WTC11 (cell line): ENCODE measurements at regions not wholly inside any gene's neighbourhood (a gene's known extent, or its start where the extent isn't known, plus 50 kb on each side); places are given as distances from the start of the nearest gene placed in this dataset.

Experiments
- CREB1 ChIP-seq: sonication (generic); formaldehyde crosslinking; IDR thresholded peaks from 2 replicates; pipeline ENCODE4 v1.8.0; 2023; ENCODE audit warnings: mild to moderate bottlenecking, missing genetic modification reagents
- CTCF ChIP-seq: fragments of 200-600 bp; IDR thresholded peaks from 2 replicates; pipeline ENCODE4 v1.8.0; 2022; ENCODE audit warnings: antibody characterized with exemption
- ELF4 ChIP-seq: sonication (generic); formaldehyde crosslinking; IDR thresholded peaks from 2 replicates; pipeline ENCODE4 v1.8.1; 2022; ENCODE audit warnings: low read depth, mild to moderate bottlenecking, moderate library complexity, missing genetic modification reagents
- KAT7 ChIP-seq: sonication (generic); formaldehyde crosslinking; IDR thresholded peaks from 2 replicates; pipeline ENCODE4 v1.8.1; 2023; ENCODE audit warnings: missing genetic modification reagents, mild to moderate bottlenecking, borderline replicate concordance
- MXD4 ChIP-seq: fragments of 250-450 bp; sonication (Bioruptor Pico); IDR thresholded peaks from 2 replicates; pipeline ENCODE4 v1.8.0; 2021; ENCODE audit warnings: mild to moderate bottlenecking, moderate library complexity, borderline replicate concordance
- NFE2L1 ChIP-seq: sonication (generic); formaldehyde crosslinking; IDR thresholded peaks from 2 replicates; pipeline ENCODE4 v1.8.1; 2023; ENCODE audit warnings: missing genetic modification reagents
- TCF7 ChIP-seq: sonication (generic); formaldehyde crosslinking; IDR thresholded peaks from 2 replicates; pipeline ENCODE4 v1.8.0; 2022; ENCODE audit warnings: mild to moderate bottlenecking, low read depth, missing genetic modification reagents, moderate library complexity
- TEAD4 ChIP-seq: sonication (generic); formaldehyde crosslinking; IDR thresholded peaks from 2 replicates; pipeline ENCODE4 v1.8.0; 2022; ENCODE audit warnings: mild to moderate bottlenecking, missing genetic modification reagents
- ZNF416 ChIP-seq: fragments of 250-450 bp; sonication (Bioruptor Pico); IDR thresholded peaks from 2 replicates; pipeline ENCODE4 v1.9.0; 2021; ENCODE audit warnings: mild to moderate bottlenecking, inconsistent platforms
- TF ChIP-seq, protein P1 (sequence below): sonication (generic); formaldehyde crosslinking; IDR thresholded peaks from 2 replicates; pipeline ENCODE4 v1.8.0; 2022; ENCODE audit warnings: mild to moderate bottlenecking, missing genetic modification reagents
- TF ChIP-seq, protein P2 (sequence below): sonication (generic); formaldehyde crosslinking; IDR thresholded peaks from 2 replicates; pipeline ENCODE4 v1.8.1; 2023; ENCODE audit warnings: mild to moderate bottlenecking, moderate library complexity, missing genetic modification reagents
- TF ChIP-seq, protein P3 (sequence below): sonication (generic); formaldehyde crosslinking; IDR thresholded peaks from 2 replicates; pipeline ENCODE4 v1.8.0; 2023; ENCODE audit warnings: missing genetic modification reagents, mild to moderate bottlenecking, borderline replicate concordance
- TF ChIP-seq, protein P4 (sequence below): sonication (generic); formaldehyde crosslinking; IDR thresholded peaks from 2 replicates; pipeline ENCODE4 v1.8.1; 2023; ENCODE audit warnings: mild to moderate bottlenecking, missing genetic modification reagents

GRCh38 chr2:83862600-83862999 lies 596.5 kb downstream of the SUCLG1 start:
- TF ChIP-seq CTCF = no peak
- TF ChIP-seq, protein P1, sequence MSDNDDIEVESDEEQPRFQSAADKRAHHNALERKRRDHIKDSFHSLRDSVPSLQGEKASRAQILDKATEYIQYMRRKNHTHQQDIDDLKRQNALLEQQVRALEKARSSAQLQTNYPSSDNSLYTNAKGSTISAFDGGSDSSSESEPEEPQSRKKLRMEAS (CRISPR knock-in tag) = no peak
- no peak for TF ChIP-seq NFE2L1 (CRISPR knock-in tag)
- no peak for TF ChIP-seq TEAD4 (CRISPR knock-in tag)
- TF ChIP-seq ZNF416 (CRISPR knock-in tag) = no peak
- TF ChIP-seq KAT7 (CRISPR knock-in tag) = no peak
- no peak for TF ChIP-seq CREB1 (CRISPR knock-in tag)
- no peak for TF ChIP-seq TCF7
- TF ChIP-seq ELF4 = no peak
- TF ChIP-seq, protein P2, sequence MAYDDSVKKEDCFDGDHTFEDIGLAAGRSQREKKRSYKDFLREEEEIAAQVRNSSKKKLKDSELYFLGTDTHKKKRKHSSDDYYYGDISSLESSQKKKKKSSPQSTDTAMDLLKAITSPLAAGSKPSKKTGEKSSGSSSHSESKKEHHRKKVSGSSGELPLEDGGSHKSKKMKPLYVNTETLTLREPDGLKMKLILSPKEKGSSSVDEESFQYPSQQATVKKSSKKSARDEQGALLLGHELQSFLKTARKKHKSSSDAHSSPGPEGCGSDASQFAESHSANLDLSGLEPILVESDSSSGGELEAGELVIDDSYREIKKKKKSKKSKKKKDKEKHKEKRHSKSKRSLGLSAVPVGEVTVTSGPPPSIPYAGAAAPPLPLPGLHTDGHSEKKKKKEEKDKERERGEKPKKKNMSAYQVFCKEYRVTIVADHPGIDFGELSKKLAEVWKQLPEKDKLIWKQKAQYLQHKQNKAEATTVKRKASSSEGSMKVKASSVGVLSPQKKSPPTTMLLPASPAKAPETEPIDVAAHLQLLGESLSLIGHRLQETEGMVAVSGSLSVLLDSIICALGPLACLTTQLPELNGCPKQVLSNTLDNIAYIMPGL (CRISPR knock-in tag) = no peak
- TF ChIP-seq, protein P3, sequence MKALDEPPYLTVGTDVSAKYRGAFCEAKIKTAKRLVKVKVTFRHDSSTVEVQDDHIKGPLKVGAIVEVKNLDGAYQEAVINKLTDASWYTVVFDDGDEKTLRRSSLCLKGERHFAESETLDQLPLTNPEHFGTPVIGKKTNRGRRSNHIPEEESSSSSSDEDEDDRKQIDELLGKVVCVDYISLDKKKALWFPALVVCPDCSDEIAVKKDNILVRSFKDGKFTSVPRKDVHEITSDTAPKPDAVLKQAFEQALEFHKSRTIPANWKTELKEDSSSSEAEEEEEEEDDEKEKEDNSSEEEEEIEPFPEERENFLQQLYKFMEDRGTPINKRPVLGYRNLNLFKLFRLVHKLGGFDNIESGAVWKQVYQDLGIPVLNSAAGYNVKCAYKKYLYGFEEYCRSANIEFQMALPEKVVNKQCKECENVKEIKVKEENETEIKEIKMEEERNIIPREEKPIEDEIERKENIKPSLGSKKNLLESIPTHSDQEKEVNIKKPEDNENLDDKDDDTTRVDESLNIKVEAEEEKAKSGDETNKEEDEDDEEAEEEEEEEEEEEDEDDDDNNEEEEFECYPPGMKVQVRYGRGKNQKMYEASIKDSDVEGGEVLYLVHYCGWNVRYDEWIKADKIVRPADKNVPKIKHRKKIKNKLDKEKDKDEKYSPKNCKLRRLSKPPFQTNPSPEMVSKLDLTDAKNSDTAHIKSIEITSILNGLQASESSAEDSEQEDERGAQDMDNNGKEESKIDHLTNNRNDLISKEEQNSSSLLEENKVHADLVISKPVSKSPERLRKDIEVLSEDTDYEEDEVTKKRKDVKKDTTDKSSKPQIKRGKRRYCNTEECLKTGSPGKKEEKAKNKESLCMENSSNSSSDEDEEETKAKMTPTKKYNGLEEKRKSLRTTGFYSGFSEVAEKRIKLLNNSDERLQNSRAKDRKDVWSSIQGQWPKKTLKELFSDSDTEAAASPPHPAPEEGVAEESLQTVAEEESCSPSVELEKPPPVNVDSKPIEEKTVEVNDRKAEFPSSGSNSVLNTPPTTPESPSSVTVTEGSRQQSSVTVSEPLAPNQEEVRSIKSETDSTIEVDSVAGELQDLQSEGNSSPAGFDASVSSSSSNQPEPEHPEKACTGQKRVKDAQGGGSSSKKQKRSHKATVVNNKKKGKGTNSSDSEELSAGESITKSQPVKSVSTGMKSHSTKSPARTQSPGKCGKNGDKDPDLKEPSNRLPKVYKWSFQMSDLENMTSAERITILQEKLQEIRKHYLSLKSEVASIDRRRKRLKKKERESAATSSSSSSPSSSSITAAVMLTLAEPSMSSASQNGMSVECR (CRISPR knock-in tag) = no peak
- TF ChIP-seq, protein P4, sequence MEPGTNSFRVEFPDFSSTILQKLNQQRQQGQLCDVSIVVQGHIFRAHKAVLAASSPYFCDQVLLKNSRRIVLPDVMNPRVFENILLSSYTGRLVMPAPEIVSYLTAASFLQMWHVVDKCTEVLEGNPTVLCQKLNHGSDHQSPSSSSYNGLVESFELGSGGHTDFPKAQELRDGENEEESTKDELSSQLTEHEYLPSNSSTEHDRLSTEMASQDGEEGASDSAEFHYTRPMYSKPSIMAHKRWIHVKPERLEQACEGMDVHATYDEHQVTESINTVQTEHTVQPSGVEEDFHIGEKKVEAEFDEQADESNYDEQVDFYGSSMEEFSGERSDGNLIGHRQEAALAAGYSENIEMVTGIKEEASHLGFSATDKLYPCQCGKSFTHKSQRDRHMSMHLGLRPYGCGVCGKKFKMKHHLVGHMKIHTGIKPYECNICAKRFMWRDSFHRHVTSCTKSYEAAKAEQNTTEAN (CRISPR knock-in tag) = no peak
- no peak for TF ChIP-seq MXD4 (CRISPR knock-in tag)
